OCI-M2 (cell line): ENCODE measurements at regions not wholly inside any gene's neighbourhood (a gene's known extent, or its start where the extent isn't known, plus 50 kb on each side); places are given as distances from the start of the nearest gene placed in this dataset.
"Not testable (repeated sequence)": the region's sequence is repeated elsewhere in the genome, so short reads cannot be mapped to it uniquely, and the experiment has no call there.

Source experiments
- DNase-seq: peaks from one replicate; lab custom pipeline; 2025; ENCODE audit not compliant: unreplicated experiment; lab: John Stamatoyannopoulos, UW

DNA sequence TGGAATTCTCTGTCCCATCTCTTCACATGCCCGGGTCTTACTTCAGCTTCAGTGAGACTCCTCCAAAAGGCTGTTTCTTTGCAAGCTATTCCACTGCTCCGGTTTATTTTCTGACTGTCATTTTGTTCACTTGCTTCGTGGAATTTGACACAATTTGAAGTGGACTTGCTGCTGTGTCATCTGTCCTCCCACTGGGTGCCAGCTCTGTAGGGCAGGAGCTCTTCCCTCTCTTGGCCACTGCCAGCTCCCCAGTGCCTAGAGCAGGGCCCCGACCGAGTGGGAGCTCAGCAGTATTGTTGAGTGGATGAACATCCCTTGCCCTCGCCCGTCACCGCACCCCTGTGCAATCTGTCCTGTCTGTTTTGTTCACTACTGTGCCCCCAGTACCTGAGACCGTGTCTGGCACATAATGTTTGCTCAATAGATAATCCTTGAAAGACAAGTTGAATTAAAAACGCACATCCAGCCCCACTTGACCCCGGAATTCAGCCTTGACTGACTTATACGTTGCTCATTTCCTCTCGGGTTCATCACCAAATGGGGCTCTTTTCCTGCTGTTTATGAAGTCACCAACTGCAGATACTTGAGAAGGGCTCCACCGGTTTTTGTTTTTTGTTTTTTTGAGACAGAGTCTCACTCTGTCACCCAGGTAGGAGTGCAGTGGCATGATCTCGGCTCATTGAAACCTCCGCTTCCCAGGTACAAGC, 170.3 kb upstream of the KCNG1 start:
- no peak for DNase-seq

DNA sequence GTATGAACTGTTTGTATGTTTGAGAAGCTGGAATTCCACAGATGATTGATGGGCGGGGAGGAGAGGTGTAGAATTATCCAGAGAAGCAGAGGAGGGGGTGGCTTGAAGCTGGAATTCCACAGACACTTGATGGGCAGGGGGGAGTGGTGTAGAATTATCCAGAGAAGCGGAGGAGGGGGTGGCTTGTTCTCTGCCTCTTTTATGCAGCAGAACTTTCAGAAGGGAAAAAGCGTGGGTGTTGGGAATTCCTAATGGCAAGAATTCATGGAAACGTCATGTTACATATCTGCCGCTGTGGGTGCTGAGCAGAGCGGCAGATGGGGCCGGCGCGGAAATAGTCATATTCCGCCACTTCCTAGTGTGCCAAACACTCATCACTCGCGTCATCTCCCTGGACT, 167.9 kb upstream of the KCNG1 start:
- no peak for DNase-seq

DNA sequence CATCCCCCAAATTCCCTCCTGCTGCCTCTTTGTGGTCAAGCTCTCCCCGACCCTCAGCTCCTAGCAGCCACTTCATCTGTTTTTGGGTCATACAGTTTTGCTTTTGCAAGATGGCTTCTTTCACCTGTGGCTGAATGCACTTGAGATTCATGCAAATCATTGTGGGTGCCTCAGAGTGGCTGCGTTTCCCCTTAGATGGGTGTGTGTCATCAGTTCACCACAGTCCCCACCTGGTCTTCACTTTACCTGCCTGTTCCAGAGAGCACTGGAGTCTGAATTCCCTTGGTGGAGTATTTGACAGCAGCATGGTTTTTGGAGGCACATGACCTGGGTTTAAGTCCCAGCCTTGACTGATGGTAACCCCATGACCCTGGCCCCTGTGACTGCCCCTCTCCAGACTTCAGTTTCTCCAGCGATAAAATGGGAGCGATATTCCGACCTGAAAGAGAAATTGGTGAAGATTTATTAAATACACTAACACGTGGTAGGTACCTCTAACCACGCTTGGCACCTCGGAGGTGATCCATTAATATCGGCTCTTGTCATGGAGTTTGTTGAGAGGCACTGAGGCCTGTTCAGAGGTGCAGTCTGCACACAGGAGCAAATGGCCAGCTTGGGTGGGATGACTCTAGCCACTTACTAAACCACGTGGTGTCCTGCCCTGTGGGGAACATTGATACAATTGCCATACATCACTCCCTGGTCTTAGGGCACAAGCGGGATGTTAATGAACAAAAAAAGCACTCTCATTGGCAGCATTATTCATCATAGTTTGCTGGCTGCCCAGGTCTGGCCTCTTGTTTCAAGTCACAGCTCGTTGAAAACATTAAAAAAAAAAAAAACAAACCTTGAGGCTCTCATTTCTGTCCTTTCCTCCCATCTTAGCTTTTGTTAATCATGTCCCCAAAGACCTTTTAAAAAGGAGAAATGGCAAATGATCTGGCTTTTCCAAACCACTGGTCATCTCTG, 167.2 kb upstream of the KCNG1 start:
- DNase-seq = no peak

DNA sequence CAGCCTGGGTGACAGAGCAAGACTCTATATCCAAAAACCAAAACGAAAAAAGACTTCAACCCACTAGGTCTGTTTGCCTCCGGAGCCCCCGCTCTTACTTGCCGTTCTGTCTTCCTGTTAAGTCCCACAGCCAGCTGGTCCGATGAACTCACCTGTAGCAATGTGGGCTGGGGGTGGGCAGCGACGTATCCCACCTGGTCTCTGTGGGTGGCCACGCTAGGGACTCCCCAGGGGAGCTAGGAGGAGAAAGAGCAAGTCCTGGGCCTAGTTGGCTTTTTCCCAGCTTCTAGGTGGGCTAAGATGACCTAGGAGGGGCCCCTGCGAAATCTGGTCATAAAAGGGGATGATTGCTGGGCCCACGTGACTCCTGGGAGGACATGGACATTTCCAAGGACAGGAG, 166.0 kb upstream of the KCNG1 start:
- no peak for DNase-seq

DNA sequence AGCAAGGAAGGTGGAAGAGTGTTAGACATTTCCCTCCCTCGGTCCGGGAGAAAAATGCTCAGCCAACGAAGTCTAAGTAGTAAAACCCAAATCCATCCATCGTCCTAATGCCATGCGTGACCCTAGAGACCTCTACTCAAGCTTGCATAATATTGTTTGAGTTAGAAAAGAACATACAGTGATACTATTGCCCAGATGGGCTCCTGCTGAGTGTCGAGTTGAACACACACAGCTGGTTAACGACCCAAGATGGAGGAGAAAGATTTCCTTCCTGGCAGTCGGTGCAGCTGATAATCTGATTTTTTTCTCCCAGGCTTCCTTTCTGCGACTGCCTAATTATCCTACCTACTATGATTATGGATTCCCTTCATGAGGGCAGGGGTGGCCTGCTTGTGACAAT, 164.4 kb upstream of the KCNG1 start:
- DNase-seq = no peak

DNA sequence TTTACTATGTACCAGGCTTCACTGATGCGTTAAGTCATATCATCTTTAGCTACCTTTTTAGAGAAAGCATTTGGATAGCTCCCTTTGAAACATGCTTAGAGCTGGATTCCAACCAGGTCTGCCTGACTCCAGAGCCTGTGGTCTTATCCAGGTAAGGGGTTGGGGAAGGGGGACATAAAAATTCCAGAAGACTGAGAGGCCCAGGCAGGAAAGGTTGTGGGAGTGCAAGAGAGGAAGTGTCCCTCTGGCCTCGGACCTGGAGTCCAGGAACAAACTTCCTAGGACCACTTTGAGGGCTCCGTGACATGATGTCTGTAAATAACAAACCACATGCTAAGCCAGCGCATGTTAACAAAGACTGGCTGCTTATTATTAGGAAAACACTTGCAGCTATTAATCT, 163.0 kb upstream of the KCNG1 start:
- no peak for DNase-seq

DNA sequence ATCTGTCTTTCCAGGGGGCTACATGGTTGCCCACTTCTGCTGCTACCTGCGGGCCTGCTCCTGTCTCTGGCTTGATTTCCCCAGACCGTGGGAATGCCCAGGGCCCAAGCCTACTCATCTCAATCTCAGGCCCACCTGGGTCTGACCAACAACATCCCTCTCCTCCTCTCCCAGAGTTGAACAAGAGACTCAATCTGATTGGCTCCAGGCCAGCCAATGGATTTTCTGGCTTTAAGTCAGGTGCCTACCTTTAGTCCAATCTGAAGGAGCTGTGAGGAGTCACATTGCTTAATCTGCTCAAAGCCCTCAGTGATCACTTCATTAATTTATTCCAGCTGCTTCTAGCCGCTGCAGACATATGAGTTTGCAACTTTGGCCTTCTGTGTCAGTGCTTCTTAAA, 162.4 kb upstream of the KCNG1 start:
- no peak for DNase-seq

DNA sequence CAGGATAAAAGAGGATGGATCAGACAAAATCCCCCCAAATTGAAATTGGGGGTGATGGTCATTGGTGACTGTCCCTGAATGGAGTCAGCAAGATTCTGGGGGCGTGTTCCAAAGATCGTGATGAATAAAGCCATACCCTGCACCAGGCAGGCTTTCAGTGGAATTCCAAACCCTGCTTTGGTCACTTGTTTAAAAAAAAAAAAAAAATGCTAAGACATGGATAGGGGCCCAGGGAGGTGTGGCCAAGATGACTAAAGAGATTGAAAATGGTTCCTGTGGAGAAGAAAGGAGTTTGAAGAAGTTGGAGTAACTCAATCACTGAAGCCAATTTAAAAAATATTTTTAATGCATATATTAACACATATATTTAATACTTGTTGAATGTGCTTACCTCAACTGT, 161.4 kb upstream of the KCNG1 start:
- no peak for DNase-seq

DNA sequence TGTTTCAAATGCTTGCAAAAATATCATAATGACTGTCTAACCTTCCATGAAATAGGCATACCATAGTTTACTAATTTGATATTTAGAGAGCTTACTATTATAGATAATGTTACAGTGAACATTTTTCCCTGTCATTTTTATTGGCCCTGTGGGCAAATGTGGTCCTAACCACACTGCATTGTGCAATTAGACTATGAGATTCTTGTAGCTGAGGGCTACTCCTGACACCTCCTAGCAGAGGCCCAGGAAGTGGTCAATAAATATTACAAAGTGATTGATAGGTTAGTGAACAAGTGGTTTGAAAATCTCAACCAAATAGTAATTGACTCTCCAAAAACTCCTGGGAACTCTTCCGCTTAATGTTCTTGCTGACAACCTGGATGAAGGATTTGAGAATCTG, 160.5 kb upstream of the KCNG1 start:
- DNase-seq = no peak

DNA sequence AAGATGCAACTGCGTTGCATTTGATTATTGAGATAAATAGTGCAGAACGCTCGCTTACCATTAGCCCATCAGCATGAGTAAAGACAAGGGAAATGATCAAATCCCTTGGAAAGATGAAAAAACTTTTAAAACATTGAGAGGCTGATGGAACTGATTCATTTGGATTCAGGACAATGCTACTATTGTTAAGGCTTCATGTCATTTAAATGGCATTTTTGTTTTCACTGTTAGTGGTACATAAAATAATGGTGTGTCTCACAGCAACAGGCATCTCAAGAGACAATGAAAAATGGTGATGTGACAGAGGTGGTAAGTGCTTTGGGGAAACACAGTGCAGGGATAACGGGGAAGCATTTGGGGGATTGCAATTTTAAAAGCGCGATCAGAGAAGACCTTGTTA, 159.7 kb upstream of the KCNG1 start:
- no peak for DNase-seq

DNA sequence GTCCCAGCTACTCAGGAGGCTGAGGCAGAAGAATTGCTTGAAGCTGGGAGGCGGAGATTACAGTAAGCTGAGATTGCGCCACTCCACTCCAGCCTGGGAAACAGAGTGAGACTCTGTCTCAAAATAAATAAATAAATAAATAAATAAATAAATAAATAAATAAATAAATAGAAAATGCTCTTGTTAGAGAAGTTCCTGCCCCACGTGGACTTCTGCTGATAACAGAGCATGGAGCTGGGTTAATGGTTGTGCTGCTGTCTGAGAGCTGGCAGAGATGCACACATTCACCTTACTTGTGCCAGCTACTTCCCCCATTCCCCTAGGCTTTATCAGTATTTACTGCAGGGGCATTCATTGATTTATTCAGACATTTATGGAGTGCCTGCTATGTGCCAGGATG, 155.2 kb upstream of the KCNG1 start:
- DNase-seq = no peak

DNA sequence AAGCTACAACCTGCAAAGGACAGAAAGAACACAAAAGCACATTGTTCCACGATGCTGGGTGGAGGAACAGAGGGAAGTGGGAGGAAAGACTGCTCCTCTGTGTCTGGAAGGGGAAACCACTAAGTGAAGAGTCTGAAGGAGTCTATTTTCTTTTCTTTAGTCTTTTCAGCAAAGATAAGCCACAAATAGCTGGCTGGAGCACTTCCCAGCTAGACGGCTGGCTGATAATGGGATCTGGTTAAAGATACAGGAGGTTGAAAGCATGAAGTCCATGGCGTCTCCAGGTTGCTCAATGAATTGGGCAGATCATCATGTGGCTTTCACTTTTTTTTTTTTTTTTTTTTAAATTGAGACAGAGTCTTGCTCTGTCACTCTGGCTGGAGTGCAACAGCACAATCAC, 154.0 kb upstream of the KCNG1 start:
- DNase-seq = no peak

DNA sequence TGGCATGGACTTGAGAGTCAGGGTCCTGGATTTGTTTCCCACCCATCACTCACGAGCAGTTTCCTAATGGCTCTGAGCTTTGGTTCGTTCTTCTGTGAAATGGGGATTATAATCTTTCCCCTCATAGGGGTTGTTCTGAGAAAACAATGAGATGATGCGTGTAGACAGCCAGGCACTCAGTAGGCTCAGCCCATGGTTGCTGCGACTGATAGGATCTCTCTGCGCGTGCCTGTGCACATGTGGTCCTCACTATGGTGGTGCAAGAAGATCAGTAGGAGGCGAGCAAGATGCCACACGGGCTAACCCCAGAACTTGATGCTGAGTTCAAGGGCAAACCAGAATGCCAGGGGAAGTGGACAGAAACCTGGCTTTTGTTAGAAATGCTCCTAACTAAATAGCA, 153.5 kb upstream of the KCNG1 start:
- no peak for DNase-seq

DNA sequence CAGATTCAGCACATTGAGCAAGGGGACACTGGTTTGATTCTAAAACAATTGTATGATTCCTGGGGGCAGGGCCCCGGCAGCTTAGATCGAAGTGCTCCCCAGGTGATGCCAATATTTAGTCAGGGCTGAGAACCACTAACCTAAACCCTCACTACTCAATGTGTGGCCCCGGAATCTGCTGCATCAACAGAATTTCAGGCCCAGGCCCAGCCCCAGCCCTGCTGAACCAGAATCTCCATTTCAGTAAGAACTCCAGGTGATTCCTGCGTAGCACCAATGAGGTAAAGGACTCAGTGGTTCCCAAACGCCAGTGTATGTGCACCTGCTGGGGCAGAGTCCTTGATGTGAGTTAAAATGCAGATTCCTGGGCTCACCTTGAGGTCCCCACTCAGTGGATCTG, 152.8 kb upstream of the KCNG1 start:
- no peak for DNase-seq

DNA sequence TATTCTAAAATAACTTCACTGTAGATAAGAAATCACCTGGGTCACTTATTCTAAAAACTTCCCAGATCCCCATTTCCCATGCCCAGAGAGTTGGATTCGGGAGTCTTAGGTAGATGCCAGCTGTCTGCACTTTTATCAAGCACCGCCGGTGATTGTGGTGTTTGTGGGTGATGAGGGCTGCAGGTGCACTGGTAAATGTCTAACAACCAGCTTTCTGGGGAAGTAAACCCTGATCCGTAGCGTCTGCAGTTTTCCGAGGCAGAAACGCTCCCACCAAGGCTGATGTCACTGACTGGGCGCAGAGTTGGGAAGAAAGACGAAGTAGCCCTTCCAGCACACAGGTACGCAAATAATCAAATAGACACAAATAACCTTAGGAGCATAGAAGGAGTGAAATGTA, 152.2 kb upstream of the KCNG1 start:
- no peak for DNase-seq

DNA sequence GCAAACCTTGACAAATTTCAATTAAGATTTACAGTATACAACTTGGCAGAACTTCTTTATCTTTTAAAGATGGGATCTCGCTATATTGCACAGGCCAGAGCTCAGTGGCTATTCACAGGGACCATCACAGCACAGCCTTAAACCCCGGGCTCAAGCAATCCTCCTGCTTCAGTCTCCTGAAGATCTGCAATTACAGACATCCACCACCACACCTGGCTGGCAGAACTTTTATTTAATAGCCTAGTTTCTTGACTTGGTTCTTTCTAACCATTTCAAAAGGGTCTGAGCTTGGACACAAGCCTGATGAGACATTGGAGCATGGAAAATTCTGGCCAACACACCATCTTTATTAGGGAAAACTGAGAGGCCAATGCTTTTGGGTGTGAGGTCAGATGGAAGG, 151.6 kb upstream of the KCNG1 start:
- no peak for DNase-seq

DNA sequence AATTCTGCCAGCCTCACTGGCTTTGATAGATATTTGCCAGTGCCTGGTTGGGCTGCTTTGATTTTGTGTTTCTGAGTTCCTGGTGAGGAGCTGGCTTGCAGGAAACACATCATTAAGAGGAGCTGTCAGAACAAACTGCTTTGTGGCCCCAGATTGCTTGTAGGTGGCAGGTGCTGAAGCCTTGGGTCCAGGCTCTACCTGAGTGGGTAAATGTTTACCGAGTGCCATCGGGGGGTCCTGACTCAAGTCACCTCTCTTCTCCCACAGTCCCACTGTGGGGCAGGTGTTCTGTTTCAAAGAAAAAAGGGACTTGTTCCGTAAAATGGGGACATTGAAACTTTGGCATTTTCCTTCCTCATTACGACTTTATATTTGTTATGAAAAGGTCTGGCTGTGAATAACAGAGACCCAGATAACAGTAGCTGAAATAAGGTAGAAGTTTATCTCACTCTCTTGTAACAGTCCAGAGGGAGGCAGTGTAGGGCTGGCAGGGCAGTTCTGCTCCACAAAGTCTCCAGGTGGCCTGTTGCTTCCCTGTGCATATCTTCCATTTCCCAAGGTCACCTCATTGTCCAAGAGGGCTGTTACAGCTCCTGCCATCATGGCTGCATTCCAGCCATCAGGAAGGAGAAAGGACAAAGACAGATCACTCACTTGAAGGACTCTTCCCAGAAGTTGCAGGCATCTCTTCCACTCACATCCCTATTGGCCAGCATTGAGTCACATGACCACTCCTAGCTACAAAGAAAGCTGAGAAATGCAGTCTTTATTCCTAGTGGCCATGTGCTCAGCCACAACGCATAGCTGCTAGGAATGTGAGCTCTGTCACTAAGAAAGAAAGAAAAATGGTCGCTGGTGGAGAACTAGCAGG, 149.9 kb upstream of the KCNG1 start:
- DNase-seq = no peak

DNA sequence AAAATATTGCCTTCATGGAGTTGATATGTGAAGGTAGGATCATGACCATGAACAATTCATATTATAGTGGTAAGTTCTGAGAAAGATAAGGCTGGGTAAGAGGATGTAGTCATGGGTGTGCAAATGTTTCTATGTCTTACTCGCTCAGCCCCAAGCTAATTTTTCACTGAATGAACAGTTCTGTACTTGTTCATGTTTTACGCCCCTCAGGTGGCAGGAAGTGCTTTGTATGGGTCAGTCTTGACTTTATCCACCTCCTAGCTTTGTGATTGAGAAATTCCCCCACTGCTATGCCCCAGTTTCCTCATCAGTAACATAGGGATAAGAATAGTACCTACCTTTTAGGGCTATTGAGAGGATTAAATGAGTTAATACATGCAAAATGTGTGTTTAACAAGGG, 148.2 kb upstream of the KCNG1 start:
- DNase-seq = no peak

DNA sequence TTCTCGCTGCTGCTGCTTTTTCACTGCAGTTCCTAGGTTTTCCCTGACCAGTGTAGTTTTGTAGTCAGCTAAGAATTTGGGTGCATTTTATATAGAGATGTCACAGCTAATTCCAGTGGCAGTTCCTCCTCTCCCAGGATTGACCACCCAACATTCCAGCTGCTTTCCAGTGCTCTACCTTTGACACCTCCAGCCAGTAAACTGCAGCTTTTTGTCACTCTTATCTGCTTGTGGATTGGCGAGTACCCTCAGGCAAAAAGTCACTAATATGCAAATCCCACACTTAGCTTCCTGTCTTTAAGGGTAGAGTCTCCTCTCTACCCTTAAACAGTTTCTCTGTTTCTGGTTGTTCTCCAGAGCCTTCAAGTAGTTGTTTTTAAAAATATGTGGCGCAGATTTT, 146.9 kb upstream of the KCNG1 start:
- DNase-seq = no peak

DNA sequence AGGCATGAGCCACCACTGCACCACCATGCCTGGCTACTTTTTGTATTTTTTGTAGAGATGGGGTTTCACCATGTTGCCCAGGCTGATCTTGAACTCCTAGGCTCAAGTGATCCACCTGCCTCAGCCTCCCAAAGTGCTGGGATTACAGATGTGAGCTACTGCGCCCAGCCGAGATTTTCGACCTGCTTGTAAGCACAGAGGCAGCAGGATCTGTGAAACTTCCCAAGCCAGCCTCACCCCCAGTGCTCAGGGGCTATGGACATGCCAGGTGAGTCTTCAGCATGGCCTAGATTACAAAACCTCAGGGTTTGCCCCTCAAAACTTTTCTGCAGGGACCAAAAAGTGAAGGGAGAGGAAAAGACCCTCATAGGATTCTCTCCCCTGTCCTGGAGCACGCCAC, 145.0 kb upstream of the KCNG1 start:
- DNase-seq = not testable (repeated sequence)

DNA sequence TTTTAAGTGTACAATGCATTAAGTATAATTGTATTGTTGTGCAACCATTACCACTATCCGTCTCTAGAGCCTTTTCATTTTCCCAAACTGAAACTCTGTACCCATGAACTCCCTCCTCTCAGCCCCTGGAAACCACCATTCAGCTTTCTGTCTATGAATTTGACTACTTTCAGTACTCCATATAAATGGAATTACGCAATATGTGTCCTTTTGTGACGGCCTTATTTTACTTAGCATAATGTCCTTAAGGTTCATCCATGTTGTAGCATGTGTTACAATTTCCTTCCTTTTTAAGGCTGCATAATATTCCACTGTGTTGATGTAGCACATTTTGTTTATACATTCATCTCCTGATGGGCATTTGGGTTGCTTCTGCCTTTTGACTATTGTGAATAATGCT, 143.6 kb upstream of the KCNG1 start:
- no peak for DNase-seq

DNA sequence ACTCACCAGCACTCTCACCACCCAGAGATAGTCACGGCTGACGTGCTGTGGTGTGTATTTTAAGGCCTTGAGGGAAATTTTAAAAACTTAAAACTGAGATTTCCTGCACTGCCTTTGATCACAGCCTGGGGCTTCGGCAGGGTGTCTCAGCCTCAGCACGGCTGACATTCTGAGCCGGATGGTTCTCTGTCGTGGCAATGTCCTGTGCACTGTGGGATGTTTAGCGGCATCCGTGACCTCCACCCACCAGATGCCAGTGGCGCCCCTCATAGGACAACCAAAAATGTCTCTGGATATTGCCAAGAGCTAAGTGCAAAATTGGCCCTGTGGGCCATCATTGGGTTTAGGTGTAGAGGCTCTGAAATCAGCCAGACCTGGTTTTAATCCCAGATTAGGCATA, 142.2 kb upstream of the KCNG1 start:
- DNase-seq = no peak
